SKM-1 (cell line): ENCODE measurements at regions not wholly inside any gene's neighbourhood (a gene's known extent, or its start where the extent isn't known, plus 50 kb on each side); places are given as distances from the start of the nearest gene placed in this dataset.

Source experiments
- DNase-seq: peaks from one replicate; lab custom pipeline; 2025; ENCODE audit not compliant: unreplicated experiment; lab: John Stamatoyannopoulos, UW

DNA sequence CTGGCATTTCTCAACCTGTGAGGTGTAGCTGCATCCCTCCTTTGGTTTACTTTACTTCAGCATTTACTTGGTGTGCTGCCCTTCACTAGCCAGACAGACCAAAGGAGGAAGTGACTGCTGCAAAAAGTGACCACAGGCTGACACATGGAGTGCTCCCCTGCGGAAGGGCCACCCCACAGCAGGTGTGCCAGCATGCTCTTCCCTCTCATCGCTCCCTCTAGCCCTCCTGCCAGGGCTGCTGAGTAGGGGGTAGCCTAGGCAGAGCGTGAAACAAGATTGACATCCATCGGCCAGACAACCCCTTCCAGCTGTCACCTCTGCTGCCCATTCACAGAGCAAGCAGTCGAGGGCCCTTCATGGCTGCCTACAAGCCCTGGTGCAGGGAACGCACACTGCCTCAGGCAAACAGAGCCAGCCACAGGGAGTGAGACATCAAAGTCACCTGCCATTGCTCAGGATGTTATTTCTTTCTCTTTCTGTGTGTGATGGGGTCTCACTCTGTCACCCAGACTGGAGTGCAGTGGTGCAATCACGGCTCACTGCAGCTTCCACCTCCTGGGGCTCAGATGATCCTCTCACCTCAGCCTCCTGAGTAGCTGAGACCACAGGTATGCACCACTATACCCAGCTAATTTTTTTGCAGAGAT, 102.0 kb upstream of the RPS6KA2 start:
- DNase-seq: peak; percentile 15

DNA sequence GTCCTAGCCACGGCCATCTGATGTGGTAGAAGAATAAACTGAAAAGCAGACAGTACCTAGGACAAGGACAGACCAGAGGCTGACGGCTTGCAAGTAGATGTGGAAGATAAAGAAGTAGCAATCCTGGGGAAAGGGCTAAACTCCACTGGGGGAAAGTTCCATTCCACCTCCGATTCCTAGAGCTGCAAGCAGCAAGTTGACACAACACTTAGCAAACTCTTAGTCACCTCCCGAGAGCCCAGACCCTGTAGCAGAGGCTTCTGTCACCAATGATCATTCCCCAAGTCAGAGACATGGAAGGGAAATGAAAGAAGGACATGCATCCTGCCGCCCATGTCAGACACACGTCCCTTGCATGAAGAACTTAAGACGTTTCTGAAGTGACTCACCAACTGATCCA, 99.2 kb upstream of the RPS6KA2 start:
- no peak for DNase-seq

DNA sequence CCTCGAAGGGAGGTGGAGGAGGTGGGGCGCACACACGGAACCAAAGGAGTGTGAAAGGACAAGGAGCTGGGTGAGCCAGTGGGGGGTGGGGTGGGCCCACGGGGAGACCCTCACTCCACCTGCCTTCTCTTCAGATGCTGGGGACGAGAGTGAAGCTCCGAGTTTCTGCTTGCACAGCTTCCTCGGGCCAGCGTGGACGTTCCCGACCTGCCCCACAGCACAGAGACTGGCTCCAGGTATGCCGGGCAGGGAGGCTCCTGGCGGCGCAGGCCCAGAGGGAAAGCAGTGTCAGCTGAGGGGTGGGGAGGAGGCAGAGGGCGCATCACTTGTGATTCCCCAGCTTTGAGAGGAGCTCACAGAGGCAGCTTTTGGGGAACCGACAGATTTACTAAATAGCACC, 98.5 kb upstream of the RPS6KA2 start:
- DNase-seq: no peak

DNA sequence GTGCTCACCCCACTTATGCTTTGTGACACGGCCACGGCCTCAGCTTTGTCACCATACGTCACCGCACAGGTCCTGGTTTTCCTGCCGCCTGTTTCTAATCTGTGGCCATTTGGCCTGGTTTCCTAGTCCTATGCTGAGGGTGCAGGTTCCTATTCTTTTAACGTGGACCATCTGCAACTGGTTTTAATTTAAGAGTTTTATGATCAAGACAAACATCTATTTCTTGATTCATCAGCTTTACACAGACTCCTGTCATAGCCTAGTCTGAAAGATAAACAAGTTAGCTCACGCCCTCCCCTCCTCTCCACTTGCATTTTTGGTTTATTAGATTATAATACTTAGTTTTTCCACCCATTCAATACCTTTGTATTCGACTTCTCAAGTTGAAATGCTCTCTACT, 97.5 kb upstream of the RPS6KA2 start:
- DNase-seq: no peak

DNA sequence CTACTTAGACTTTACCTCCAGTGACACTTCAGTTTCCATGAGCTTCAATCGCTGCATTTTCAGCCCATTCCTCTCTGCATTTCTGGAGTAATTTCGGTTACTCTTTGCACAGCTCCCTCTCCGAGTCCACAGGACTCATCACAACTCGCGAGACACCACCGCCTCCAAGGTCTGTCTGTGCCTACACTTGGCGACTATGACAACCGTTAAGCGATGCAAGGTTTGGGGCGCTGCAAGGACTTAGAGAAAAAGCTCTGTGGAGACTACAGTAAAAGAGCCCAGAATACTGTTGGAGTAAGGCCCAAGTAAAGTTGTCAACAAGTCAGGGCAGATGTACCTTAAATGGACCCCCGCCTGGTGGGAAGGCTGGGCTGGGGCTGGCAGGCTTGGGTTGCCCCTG, 95.7 kb upstream of the RPS6KA2 start:
- DNase-seq: no peak

DNA sequence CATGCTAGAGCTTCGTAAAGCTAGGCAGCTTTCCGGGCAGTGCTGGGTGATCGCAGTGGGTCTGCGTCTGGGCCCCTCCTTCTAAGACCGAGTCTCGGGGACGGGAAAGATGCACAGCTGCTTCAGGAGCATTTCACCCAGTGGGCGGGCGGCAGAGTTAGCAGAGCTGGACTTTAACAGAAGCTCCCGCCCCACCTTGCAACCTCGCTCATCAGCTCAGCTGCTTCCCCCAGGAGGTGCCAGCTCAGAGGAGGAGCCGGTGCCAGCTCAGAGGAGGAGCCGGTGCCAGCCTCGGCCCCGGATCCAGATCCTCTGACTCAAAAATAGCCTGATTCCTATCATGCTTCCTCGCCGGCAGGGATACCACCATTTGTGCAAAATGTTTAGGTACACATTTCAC, 94.5 kb upstream of the RPS6KA2 start:
- no peak for DNase-seq

DNA sequence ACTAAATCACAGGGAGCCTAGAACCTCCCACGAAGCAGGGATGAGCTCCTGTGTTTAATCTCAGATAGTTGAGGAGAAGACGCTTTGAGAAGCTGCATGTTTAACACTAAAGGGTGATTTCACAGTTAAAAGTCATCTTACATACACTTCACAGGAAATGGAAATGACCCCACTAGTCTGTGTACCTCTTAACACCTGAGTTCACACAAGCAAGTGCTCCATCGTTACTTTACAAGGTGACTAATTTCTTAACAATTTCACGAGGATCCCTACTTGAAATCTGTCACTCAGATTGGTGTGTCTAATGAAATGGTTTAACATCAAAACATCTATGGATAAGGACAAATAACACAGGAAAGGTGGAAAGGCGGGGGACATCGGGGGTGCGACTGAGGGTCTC, 93.8 kb upstream of the RPS6KA2 start:
- DNase-seq: no peak

DNA sequence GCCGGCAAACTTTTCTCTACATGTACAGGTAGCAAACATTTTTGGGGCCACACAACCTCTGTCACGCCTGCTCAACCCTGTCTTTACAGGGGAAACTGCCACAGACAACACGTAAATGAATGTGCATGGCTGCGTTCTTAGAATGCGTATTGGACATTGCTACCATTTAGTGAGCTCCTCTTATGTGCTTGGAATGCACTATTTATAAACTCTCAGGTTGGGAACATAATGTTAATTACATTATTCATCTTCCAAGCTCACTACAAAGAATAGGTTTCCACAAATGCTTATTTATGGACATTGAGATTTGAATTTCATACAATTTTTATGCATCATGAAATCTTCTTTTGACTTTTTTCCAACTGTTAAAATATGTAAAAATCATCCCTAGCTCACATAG, 92.0 kb upstream of the RPS6KA2 start:
- DNase-seq: no peak

DNA sequence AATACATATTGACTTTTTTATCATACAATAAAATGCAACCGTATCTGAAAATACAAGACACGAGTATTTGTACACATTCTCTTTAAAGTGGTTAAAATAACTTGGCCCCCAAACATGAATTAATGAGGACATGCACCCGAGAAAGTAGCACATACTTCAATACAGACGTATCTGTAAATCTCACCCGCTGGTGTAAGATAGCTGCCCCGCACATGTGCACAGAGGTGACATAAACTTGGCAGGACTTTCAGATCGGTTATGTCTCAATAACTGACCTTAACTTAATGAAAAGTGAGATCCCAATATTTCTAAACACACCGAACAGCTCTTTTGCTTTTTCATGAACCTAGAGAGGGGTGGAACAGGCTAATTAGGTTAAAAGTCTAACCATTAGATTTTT, 91.5 kb upstream of the RPS6KA2 start:
- DNase-seq: no peak

DNA sequence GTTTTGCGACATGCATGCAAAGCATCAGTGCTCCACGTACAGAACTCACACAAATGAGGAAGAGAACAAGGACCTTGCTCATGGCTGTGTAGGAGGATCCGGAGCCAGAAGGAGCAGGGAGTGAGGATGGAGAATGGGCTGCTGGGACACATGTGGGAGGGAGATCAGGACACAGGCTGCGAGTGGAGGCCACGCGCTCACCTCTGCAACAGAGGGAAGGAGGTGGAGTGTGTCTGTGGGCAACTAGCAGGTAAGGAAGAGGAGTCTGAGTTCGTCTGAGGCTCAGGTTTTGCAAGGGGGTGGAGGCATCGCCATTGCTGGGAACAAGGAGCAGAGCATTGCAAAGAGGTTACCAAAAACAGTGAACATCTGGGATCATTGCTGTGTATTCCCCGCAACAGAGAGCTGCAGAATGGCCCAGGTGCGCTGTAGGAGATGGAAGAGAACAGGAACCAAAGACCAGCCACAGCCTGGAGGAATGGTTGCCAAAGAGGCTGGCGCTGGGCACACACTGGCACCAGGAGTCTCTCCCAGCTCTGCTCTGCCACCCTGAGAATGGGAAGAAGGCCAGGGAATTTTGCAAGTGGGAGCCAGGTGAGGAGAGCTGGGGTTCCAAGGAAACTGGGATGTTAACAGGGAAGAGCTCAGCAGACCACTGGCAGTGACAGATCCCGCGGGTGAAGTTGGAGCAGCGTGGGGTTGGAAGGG, 90.0 kb upstream of the RPS6KA2 start:
- no peak for DNase-seq

DNA sequence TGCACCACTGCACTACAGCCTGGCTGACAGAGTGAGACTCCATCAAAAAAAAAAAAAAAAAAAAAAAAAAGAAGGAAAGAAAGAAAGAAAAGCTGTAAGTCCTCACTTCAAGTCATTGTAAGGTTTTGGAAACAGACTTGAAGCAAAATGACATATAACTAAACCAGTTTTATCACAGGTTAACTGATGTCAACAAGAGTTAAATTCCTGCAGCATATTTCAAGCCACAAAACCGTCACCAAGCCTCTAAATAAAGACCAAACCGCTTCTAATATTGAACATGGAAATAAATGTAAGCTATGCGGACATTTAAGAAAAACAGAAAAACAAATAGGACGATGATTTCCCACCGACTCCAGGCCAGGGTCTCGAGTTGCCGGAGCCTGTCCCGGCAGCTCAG, 88.9 kb upstream of the RPS6KA2 start:
- no peak for DNase-seq

DNA sequence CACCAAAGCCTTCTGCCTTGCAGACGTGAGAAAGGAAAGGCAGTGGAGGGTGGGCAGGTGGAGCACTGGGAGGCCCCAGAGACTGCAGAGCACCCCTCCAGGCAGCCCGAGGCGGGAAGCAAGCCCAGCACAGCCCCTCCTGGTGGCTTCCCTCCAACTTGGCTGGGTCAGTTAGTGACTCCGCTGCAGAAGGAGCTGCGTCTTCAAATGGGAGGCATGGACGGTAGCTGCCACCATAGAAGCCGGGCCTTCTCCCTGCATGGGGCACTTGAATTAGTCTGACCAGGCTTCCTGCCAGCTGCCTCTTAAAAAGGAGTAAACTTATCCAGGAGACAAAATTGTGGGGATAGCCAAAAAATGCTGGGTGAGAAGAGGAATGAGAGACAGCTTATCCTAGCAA, 88.0 kb upstream of the RPS6KA2 start:
- no peak for DNase-seq

DNA sequence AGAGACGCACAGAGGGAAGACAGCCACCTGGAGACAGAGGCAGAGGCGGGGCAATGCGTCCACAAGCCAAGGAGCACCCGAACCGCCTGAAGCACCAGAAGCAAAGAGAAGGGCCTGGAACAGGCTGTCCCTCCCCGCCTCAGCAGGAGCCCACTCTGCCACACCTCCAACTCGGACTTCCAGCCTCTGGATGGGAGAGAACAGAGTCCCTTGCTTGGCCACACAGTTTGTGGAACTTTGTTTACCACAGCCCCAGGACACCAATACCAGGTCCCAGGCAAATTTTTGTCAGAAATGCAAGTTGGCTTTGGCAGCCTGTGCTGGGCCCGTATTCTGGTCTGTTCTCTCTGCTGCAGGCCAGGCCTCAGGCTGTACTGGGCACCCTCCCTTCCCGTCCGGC, 87.5 kb upstream of the RPS6KA2 start:
- no peak for DNase-seq

DNA sequence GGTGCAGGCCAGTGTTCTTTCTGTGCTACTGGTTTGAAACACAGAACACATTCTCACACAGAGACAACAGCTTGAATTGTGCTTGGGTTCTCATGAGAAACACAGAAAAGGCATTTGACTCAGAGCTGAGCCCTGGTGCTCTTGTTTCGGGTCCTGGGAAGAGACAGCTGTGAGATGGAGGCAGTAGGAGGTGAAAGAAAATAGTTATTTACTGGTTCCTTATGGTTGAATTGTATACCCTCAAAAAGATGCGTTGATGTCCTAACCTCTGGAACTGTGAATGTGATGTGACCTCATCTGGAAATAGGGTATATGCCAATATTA, 87.1 kb upstream of the RPS6KA2 start:
- no peak for DNase-seq

DNA sequence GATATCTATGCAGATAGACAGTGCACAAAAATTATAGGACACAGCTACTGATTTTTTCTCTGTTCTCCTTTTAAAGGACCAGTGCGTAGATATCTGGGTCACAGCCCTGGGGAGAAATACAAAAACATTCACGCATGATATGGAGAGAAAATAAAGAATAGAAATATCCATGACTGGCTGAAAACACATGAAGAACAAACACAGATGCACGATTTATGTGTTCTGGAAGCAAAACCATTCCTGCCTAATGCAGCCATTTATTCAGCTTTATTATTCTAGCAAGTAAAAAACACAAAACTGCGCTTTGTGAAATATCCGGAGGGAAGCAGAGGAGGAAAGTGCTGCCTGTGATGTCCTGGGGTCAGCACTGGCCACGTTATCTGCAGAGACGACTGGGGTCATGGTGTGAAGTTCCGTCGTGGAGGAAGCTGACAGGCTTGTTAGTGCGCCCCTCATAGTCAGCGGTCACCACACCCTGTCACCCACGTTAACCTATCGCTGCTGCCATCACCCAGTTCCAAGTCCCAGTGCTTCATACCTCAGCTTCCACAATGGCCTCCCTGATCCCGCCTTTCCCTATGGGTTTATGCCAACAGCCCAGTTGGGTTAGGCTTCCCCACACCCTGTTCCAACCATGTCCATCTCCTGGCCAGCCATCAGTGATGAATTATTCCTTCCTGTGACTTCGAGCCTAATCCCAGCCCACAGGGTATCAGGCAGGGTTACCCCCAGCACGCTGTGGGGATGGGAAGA, 86.6 kb upstream of the RPS6KA2 start:
- DNase-seq: no peak

DNA sequence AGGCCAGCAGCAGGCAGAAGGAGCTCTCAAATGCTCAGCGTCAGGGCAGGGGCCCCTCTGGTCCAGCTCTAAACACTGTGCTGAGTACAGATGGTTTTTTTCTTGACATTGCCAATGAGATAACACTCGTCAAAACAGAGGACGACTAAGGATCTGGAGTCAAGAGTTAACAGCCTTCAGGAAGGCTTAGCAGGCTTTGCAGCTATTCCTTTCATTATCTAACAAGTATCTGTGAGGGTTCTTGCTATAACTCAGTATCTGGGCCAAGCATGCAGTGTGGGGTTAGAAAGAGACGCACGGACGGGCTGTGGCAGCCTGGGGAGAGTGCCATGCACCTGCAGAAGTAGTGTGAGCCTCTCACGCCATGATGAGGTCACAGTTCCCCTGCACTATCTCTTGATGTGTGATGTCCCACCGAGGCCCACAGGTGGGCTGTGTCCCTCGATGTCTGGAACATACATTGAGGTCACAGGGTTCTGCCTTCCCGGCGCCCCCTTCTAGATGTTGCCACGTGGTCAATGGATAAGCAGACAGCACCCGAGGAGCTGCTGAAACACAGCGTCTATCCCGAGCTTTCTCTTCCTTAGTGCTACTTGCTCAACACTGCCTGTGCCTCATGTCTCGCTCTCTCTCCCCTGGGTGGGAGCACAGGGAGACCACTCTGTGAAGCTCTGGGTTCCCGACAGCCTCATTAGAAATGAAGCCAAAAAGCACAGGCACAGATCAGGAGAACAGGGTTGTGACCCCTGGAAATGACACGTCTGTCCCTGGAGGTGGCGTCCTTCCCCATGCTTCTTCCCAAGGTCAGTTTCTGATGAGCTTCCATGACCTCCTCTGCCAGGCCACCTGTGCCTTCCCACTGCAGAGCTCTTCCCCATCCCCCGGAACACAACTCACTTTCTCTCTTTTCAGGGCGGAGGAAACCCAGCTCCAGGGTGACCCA, 85.5 kb upstream of the RPS6KA2 start:
- DNase-seq: no peak

DNA sequence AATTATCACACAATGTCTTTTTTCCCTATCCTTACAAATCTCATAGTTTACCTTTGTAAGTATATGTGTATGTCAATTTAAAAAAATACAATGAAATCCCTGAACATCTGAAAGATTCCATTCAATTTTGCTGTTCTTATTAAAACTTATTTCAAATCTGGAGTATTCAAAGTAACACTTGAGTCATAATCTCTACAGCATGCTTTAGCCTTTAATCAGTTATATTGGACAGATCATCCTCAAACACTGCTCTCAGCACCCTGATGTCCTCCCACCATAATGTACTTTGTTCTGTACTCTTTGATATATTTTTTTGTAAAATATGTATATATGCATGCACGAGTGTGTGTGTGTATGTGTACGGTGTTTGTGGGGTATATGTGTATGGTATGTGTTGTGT, 83.0 kb upstream of the RPS6KA2 start:
- DNase-seq: no peak

DNA sequence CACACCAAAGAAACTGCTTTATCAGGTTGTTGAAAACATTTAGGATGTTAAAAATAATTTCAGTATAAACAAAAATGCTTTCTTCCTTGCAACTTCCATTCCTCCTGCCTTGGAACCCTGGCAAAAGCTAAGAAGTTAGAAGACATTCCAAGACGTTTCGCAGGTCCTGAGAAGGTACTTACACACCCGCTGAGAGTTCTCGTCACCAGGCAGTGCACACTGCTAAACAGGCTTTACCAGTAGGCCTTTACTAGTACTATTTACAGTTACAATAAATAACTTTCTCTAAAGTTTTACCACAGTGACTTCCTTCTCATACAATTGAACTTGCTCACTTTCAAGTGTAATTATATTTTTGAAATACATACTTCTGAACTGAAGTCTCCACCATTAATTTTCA, 81.4 kb upstream of the RPS6KA2 start:
- DNase-seq: no peak

DNA sequence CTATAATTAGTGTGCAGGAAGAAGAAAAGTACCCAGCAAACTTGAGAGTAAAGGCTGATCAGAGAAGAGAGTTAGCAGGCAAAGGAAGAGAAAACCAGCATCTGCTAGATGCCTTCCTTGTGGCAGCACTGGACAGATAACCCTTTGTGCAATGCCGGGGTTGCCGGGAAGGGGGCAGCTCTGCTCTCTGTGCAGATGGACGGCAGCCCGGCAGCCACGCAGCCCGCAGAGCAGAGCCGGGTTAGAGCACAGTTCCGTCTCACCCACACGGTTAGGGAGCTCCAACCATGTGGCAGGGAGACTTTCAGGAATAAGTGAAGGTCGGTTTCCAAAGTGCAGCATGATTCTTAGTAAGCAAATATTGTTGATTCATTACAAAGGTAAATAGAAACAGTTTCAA, 80.0 kb upstream of the RPS6KA2 start:
- DNase-seq: no peak

DNA sequence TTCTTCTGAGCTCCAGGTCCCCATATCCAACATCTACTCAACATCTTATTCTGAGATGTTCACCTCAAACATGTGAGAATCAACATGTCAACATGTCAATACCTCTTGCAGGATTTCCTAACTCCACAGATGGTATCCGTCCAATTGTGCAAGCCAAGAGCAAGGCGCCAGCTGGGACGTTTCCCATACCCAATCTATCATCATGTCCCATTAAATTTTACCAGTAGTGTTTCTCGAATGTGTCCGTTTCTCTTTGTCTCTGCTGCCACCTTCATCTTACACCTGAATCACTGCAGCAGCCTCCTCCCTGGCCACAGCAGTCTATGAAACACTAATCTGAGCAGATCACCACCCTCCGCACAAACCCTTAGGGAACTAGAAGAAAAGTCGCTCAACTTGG, 78.0 kb upstream of the RPS6KA2 start:
- no peak for DNase-seq

DNA sequence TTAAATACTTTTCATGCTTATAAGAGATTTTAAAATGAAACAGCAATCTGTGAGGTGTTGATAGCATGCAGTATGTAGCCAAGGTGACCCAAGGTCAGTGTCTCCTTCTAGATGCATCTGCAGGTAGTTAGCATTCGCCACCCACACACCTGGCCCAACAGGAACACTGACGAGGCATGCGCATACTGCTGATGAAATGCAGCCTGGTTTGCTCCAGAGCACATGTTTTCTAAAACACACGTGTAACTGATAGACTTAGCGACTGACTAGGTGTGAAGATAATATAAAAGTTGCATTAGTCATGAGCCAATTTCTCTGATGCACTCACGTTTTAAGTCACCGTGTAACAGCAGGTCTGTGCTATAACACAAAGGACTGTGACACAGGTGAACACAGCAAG, 77.1 kb upstream of the RPS6KA2 start:
- DNase-seq: no peak
